ENCODE measurements at regions not wholly inside any gene's neighbourhood (a gene's known extent, or its start where the extent isn't known, plus 50 kb on each side); places are given as distances from the start of the nearest gene placed in this dataset.

DNA sequence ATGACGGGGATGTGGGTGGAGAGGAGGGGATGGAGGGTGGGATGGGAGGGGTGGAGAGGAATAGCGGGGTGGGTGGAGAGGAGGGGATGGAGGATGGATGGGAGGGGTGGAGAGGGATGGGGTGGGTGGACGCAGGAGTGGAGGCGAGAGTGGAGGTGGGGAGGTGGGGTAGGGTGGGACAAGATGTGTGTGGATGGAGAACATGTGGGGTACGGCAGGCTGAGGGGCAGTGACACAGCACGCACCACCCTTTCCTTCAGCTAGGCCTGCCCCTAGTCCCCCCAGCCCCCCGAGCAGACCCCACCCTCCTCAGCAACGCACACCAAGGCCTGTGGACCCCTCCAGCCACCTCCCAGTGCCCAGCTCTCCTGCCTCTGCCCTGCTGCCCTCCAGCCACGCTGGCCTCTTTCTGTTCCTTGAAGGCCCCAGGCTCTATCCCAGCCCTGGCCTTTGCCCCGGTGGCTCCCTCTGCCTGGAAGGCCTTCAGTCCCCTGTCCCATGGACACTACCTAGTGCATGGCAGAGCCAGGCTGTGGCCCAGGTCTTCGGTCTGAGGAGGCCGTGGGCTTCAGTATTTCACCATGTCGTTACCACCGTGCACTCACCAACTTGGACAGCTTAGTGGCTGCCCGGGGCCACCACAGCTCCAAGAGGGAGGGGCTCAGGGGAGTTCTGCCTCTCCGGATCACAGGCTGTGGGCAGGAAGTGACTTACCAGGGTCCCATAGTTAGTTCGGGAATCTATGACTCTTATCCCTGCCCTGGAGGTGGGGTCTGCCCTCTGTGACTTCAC, 78.4 kb upstream of the PMEPA1 start:
- ChIA-PET POLR2A (no interaction called here), CTCF (no interaction called here)

DNA sequence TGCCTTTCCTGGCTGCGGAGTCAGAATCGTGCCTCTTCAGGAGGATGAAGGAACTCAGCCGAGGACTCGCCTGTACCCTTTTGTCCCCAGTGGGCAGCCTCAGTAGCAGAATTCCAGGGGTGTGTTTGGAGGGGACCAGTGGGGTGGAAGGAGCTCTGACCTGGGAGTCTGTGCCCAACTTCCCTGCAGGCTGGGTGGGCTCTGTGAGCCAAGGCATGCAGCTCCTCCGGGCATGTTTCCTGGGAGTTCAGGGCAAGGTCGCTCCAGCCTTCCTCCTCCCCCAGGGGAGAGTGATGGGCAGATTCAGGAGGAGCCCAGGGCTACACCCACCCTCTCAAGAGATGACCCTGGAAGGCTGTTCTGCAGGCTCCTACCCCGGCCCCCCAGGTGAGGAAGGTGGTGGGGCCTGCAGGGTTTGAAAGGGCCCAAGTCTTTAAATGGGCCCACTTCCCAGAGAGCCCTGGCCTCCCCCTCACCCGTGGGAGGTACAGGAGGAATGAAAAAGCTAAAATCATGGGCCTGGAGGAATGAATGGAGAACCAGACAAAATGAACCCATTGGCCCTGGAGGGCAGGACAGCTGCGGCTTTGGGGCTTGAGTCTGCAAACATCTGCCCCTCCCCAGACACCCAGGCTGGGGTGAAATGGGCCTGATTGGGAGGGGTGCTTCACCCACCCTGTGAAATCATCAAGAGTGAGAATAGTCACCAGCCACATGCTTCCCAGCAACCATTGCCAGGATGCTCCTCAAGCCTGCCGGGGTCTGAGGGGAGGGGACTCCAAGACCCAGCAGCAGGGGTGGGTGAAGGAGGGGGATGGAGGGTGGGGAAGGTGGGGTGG, 77.6 kb upstream of the PMEPA1 start:
- POLR2A ChIA-PET = no interaction called here
- CTCF ChIA-PET = no interaction called here

DNA sequence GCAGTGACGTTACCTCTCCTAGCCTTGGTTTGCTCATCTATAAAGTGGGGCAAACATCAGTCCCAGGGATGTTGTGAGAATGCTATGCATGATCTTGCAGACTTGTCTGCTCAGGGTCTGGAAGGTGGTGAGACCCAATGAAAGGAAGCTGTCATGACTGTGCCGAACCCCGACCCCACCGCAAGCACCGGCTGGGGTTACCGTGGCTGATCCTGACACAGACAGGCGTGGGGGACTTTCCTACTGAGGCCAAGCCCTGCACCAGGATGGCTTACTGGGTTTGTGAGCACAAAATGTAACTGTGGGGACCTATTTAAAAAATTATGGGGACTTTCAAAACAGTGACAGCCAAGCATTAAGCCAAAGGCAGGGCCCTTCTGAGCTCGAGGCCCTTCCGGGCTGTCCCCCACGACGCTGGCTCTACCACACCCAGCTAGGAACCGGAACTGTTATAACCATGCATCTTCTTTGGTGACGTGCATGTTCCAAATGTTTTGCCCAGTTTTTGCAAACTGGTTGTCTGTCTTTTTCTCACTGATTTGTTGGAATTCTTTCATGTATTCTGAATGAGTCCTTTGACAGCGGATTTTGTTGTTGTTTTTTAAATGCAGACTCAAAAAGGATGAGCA, 76.6 kb upstream of the PMEPA1 start:
- ChIA-PET POLR2A (no interaction called here), CTCF (no interaction called here)

- ChIA-PET CTCF (interaction anchor here (0.7 kb wide), 1 partner anchor 134 kb away, joined by 3 read pairs; no protein-coding TSS in a partner anchor), POLR2A (no interaction called here)
These were observed 75.9 kb upstream of the PMEPA1 start for GRCh38 chr20:57785720-57786119.

GRCh38 chr20:57785061-57785460, 75.2 kb upstream of the PMEPA1 start:
- ChIA-PET POLR2A (no interaction called here), CTCF (no interaction called here)

GRCh38 chr20:57783956-57784837, 74.4 kb upstream of the PMEPA1 start:
- POLR2A ChIA-PET = no interaction called here
- CTCF ChIA-PET = no interaction called here

GRCh38 chr20:57783196-57783595, 73.4 kb upstream of the PMEPA1 start:
- POLR2A ChIA-PET = no interaction called here

GRCh38 chr20:57782631-57783041, 72.8 kb upstream of the PMEPA1 start:
- POLR2A ChIA-PET = no interaction called here

More at GRCh38 chr20:57783196-57783595, 73.4 kb upstream of the PMEPA1 start:
- CTCF ChIA-PET = interaction anchor here (1.1 kb wide), 1 partner anchor 129 kb away, joined by 3 read pairs; no protein-coding TSS in a partner anchor

GRCh38 chr20:57781901-57782300, 72.1 kb upstream of the PMEPA1 start:
- ChIA-PET POLR2A (no interaction called here), CTCF (no interaction called here)

More at GRCh38 chr20:57782631-57783041, 72.8 kb upstream of the PMEPA1 start:
- CTCF ChIA-PET = interaction anchor here (1.1 kb wide), 1 partner anchor 129 kb away, joined by 3 read pairs; no protein-coding TSS in a partner anchor

DNA sequence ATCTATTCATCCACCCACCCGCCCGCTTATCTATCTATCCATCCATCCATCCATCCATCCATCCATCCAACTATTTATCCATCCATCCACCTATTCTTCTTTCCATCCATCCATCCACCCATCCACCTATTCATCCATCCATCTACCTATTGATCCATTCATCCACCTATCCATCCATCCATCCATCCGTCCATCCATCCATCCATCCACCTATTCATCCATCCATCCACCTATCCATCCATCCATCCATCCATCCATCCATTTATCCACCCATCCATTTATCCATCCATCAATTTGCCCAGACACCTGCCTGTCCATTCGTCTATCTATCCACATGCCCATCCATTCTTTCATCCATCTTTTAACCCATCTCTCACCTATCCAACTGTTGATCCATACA, 71.1 kb upstream of the PMEPA1 start:
- ChIA-PET CTCF (no interaction called here), POLR2A (no interaction called here)

- POLR2A ChIA-PET = no interaction called here
- CTCF ChIA-PET = no interaction called here
These were observed 70.6 kb upstream of the PMEPA1 start for GRCh38 chr20:57780398-57780797.

- ChIA-PET CTCF (no interaction called here), POLR2A (no interaction called here)
These were observed 69.7 kb upstream of the PMEPA1 start for GRCh38 chr20:57779401-57780003.

GRCh38 chr20:57777911-57778310, 68.1 kb upstream of the PMEPA1 start:
- ChIA-PET CTCF (no interaction called here), POLR2A (no interaction called here)

DNA sequence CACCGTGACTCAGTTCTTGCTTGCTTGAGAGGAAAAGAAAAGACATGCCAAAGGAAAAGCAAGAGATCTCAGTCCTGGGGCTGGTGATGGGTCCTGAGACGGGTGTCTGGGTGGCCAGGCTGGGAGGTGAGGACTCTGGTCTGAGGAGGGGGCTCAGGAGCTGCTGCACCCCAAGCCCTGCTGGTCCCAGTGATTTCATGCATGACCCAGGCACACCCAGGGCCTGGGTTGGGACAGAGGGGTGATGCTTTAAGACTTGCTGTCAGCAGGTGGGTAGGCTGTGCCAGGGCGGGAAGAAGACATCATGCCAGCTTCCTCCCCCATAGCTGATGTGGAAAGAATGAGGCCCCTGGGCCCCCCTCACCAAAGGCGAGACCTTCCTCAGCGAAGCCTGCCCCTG, 65.1 kb upstream of the PMEPA1 start:
- POLR2A ChIA-PET = no interaction called here
- CTCF ChIA-PET = no interaction called here

DNA sequence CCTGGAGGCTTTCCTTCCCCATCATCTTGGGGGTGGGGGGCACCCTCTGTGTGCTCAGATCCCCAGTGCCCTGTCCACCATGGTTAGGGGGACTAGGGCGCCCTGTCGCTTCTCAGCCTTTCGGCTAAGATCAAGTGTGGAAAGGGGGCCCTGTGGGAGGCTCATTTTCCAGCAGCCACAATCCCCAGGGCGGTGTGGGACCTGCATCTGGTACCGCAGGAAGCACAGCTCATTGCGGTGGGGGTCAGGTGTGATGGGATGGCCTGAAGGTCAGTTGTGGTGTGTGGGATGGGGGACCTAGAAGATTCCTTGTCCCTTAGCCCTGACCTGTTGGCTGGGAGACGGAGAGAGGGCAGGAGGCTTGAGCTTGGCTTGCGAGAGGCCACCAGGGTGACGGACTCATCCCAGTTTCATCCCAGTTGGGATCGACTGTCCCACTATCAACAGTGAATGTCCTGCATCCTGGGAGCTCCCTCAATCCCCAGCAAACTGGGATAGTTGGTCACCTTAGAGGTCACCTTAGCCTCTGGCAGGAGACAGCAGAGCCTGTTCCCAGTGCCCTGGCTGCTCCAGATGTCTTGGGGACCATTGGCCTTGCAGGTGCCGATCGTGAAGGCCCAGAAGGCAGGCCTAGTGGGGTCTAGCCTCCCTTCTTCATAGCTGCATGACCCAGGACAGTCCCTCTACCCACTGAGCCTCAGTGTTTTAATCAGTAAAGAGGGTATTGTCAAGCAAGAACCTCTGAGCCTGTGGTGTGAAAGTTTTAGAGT, 64.5 kb upstream of the PMEPA1 start:
- ChIA-PET POLR2A (no interaction called here), CTCF (no interaction called here)

GRCh38 chr20:57773059-57773815, 63.4 kb upstream of the PMEPA1 start:
- ChIA-PET POLR2A (no interaction called here), CTCF (no interaction called here)

GRCh38 chr20:57772349-57772964, 62.6 kb upstream of the PMEPA1 start:
- ChIA-PET POLR2A (no interaction called here), CTCF (no interaction called here)

Measured in activated CD8-positive, alpha-beta memory T cell treated with anti-CD3 and anti-CD28 coated beads for 36 hours (primary cell).